Osteoblast (primary cell): ENCODE measurements at regions not wholly inside any gene's neighbourhood (a gene's known extent, or its start where the extent isn't known, plus 50 kb on each side); places are given as distances from the start of the nearest gene placed in this dataset.

Source experiments
- DNase-seq: peaks from one replicate; pipeline ENCODE4 v3.0.0; 2011; ENCODE audit warnings: low spot score, mixed read lengths; ENCODE audit not compliant: insufficient read length; ENCODE audit errors: missing footprints
- H2AFZ ChIP-seq: 2 replicates; pipeline ENCODE4 v1.6.0; 2011; ENCODE audit warnings: mild to moderate bottlenecking, low read length
- H3K27ac ChIP-seq: 2 replicates; pipeline ENCODE4 v1.5.1; 2011; ENCODE audit warnings: mild to moderate bottlenecking, low read depth, low read length, moderate library complexity
- H3K27me3 ChIP-seq: 2 replicates; pipeline ENCODE4 v1.6.0; 2012; ENCODE audit warnings: mild to moderate bottlenecking, control low read depth, inconsistent platforms, low read length, moderate library complexity; ENCODE audit not compliant: insufficient read depth
- H3K36me3 ChIP-seq: 2 replicates; pipeline ENCODE4 v1.5.1; 2011; ENCODE audit warnings: mild to moderate bottlenecking, low read length, control low read depth, moderate library complexity; ENCODE audit not compliant: insufficient read depth
- H3K4me1 ChIP-seq: 2 replicates; pipeline ENCODE4 v1.5.1; 2011; ENCODE audit warnings: mild to moderate bottlenecking, low read length, control low read depth, moderate library complexity; ENCODE audit not compliant: insufficient read depth
- H3K4me2 ChIP-seq: 2 replicates; pipeline ENCODE4 v1.6.0; 2011; ENCODE audit warnings: mild to moderate bottlenecking, low read length; ENCODE audit not compliant: insufficient read depth
- H3K4me3 ChIP-seq: fragments of 200-600 bp; sonication (generic); 3 replicates; pipeline ENCODE4 v1.5.1; 2012; ENCODE audit warnings: mild to moderate bottlenecking, low read length, inconsistent platforms; ENCODE audit not compliant: insufficient read depth
- H3K79me2 ChIP-seq: 2 replicates; pipeline ENCODE4 v1.6.0; 2012; ENCODE audit warnings: mild to moderate bottlenecking, low read length, control low read depth, inconsistent platforms; ENCODE audit not compliant: insufficient read depth
- H3K9me3 ChIP-seq: 2 replicates; pipeline ENCODE4 v1.5.1; 2011; ENCODE audit warnings: low read depth, low read length, control low read depth
- H4K20me1 ChIP-seq: 2 replicates; pipeline ENCODE4 v1.6.0; 2012; ENCODE audit warnings: mild to moderate bottlenecking, low read length, control low read depth; ENCODE audit not compliant: insufficient read depth
- CTCF ChIP-seq: IDR thresholded peaks from 2 replicates; pipeline ENCODE4 v1.5.1; 2011; ENCODE audit warnings: mild to moderate bottlenecking, low read depth, low read length, moderate library complexity; ENCODE audit errors: extremely low read depth

GRCh38 chr1:209157546-209158249, 425.8 kb upstream of the CAMK1G start:
- Histone ChIP-seq H3K79me2 (no peaks in the 10 kb centered on the region), H3K4me3 (no peak overlapping the region), H3K27ac (no peak overlapping the region), H3K4me1 (no peaks in the 10 kb centered on the region), H3K36me3 (no peaks in the 10 kb centered on the region), H3K27me3 (no peaks in the 10 kb centered on the region), H3K9me3 (no peaks in the 10 kb centered on the region), H4K20me1 (no peaks in the 10 kb centered on the region), H2AFZ (no peak overlapping the region), H3K4me2 (no peak overlapping the region)
- no peak for TF ChIP-seq CTCF
- DNase-seq = no peak

- no peaks in the 10 kb centered on the region for H4K20me1 ChIP-seq
- no peaks in the 10 kb centered on the region for H3K79me2 ChIP-seq
- no peak overlapping the region for H3K4me3 ChIP-seq
- no peak overlapping the region for H2AFZ ChIP-seq
- no peaks in the 10 kb centered on the region for H3K36me3 ChIP-seq
- no peaks in the 10 kb centered on the region for H3K27me3 ChIP-seq
- no peak for TF ChIP-seq CTCF
- H3K4me2 ChIP-seq = no peak overlapping the region
- no peak overlapping the region for H3K27ac ChIP-seq
- no peak for DNase-seq
- no peaks in the 10 kb centered on the region for H3K9me3 ChIP-seq
- no peaks in the 10 kb centered on the region for H3K4me1 ChIP-seq
Observed at GRCh38 chr1:209158851-209159250, 424.7 kb upstream of the CAMK1G start.

- DNase-seq = no peak
- Histone ChIP-seq H3K79me2 (no peaks in the 10 kb centered on the region), H3K4me3 (no peak overlapping the region)
Observed at GRCh38 chr1:209160230-209160629, 423.3 kb upstream of the CAMK1G start.

GRCh38 chr1:209162651-209163050, 420.9 kb upstream of the CAMK1G start:
- Histone ChIP-seq H3K36me3 (no peaks in the 10 kb centered on the region), H3K4me2 (no peak overlapping the region), H3K4me3 (no peak overlapping the region), H3K27me3 (no peaks in the 10 kb centered on the region), H3K27ac (no peak overlapping the region), H3K4me1 (no peaks in the 10 kb centered on the region), H3K9me3 (no peaks in the 10 kb centered on the region), H4K20me1 (no peaks in the 10 kb centered on the region), H3K79me2 (no peaks in the 10 kb centered on the region), H2AFZ (no peak overlapping the region)
- no peak for TF ChIP-seq CTCF
- no peak for DNase-seq

More at GRCh38 chr1:209160230-209160629, 423.3 kb upstream of the CAMK1G start:
- Histone ChIP-seq H3K27ac (no peak overlapping the region), H2AFZ (no peak overlapping the region), H3K9me3 (no peaks in the 10 kb centered on the region), H3K36me3 (no peaks in the 10 kb centered on the region), H3K4me1 (no peaks in the 10 kb centered on the region), H3K27me3 (no peaks in the 10 kb centered on the region), H3K4me2 (no peak overlapping the region), H4K20me1 (no peaks in the 10 kb centered on the region)
- TF ChIP-seq CTCF = no peak
